ENCODE measurements at regions not wholly inside any gene's neighbourhood (a gene's known extent, or its start where the extent isn't known, plus 50 kb on each side); places are given as distances from the start of the nearest gene placed in this dataset.
"Not testable (repeated sequence)": the region's sequence is repeated elsewhere in the genome, so short reads cannot be mapped to it uniquely, and the experiment has no call there.

GRCh38 chr9:78680196-78680595 is 383.3 kb downstream of the PSAT1 start:
- H3K9me3 ChIP-seq (ENCODE audit: control insufficient read depth, insufficient read depth, low read length) = no peaks in the 10 kb centered on the region
- H3K27me3 ChIP-seq (ENCODE audit: control insufficient read depth, insufficient read depth, low read length) = no peaks in the 10 kb centered on the region
- H3K27ac ChIP-seq (ENCODE audit: low read depth, low read length) = no peak overlapping the region
- no peak overlapping the region for H3K4me3 ChIP-seq (ENCODE audit: low read depth, low read length)
- no peak overlapping the region for H3K9ac ChIP-seq (ENCODE audit: low read depth, low read length)
- H3K4me1 ChIP-seq (ENCODE audit: control insufficient read depth, insufficient read depth, low read length) = 0 out of 2 replicates have a peak, but pooled peaks cover 6% of the 10 kb centered on the region
- no peaks in the 10 kb centered on the region for H3K36me3 ChIP-seq (ENCODE audit: control insufficient read depth, insufficient read depth, low read length)

- Histone ChIP-seq H3K36me3 (ENCODE audit: control insufficient read depth, insufficient read depth, low read length) (no peaks in the 10 kb centered on the region), H3K9me3 (ENCODE audit: control insufficient read depth, insufficient read depth, low read length) (no peaks in the 10 kb centered on the region), H3K4me3 (ENCODE audit: low read depth, low read length) (no peak overlapping the region), H3K27me3 (ENCODE audit: control insufficient read depth, insufficient read depth, low read length) (no peaks in the 10 kb centered on the region), H3K27ac (ENCODE audit: low read depth, low read length) (no peak overlapping the region), H3K9ac (ENCODE audit: low read depth, low read length) (no peak overlapping the region), H3K4me1 (ENCODE audit: control insufficient read depth, insufficient read depth, low read length) (0 out of 2 replicates have a peak, but pooled peaks cover 6% of the 10 kb centered on the region)
These were observed 385.3 kb downstream of the PSAT1 start for GRCh38 chr9:78682216-78682615.

DNA sequence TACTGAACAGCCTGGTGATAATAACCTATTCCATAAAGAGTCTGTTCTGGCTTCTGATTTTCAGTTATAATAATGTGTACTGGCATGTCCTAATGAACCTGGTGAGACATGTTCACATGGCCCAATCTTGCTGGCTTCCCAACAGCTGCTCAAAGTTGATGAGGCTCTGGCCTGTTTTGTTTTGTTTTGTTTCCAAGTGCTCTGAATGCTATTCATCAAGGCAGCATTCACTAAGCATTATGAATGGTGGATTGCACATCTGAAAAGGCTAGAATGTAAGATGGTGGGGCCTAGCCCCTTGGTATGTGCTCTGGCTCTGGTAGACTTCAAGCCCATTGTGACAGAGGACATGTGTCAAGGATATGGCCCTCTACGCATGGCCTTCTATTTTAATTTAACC is 388.5 kb downstream of the PSAT1 start:
- Histone ChIP-seq H3K36me3 (ENCODE audit: control insufficient read depth, insufficient read depth, low read length) (no peaks in the 10 kb centered on the region), H3K27ac (ENCODE audit: low read depth, low read length) (no peak overlapping the region), H3K4me1 (ENCODE audit: control insufficient read depth, insufficient read depth, low read length) (no peaks in the 10 kb centered on the region), H3K4me3 (ENCODE audit: low read depth, low read length) (no peak overlapping the region), H3K27me3 (ENCODE audit: control insufficient read depth, insufficient read depth, low read length) (no peaks in the 10 kb centered on the region), H3K9me3 (ENCODE audit: control insufficient read depth, insufficient read depth, low read length) (no peaks in the 10 kb centered on the region), H3K9ac (ENCODE audit: low read depth, low read length) (no peak overlapping the region)

DNA sequence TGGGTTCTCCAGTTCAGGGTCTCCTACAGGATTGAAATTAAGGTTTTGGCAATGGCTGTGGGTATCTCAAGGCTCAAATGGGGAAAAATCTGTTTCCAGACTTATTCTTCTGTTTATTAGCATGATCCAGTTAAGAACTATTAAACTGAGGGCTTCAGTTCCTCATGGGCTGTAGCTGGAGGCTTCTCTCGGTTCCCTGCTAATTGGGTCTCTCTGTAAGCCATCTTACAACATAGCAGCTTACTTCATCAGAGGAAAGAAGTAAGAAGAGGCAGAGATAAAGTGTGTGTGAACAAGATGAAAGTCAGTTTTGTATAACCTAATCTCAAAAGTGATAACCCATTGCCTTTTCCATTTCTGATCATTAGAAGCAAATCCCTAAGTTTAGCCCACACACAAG is 391.9 kb downstream of the PSAT1 start:
- no peaks in the 10 kb centered on the region for H3K36me3 ChIP-seq (ENCODE audit: control insufficient read depth, insufficient read depth, low read length)
- no peak overlapping the region for H3K27ac ChIP-seq (ENCODE audit: low read depth, low read length)
- H3K9ac ChIP-seq (ENCODE audit: low read depth, low read length) = no peak overlapping the region
- H3K27me3 ChIP-seq (ENCODE audit: control insufficient read depth, insufficient read depth, low read length) = no peaks in the 10 kb centered on the region
- H3K4me1 ChIP-seq (ENCODE audit: control insufficient read depth, insufficient read depth, low read length) = no peaks in the 10 kb centered on the region
- no peaks in the 10 kb centered on the region for H3K9me3 ChIP-seq (ENCODE audit: control insufficient read depth, insufficient read depth, low read length)
- H3K4me3 ChIP-seq (ENCODE audit: low read depth, low read length) = no peak overlapping the region

- Histone ChIP-seq H3K27ac (ENCODE audit: low read depth, low read length) (no peak overlapping the region), H3K9me3 (ENCODE audit: control insufficient read depth, insufficient read depth, low read length) (no peaks in the 10 kb centered on the region), H3K4me1 (ENCODE audit: control insufficient read depth, insufficient read depth, low read length) (no peaks in the 10 kb centered on the region), H3K36me3 (ENCODE audit: control insufficient read depth, insufficient read depth, low read length) (no peaks in the 10 kb centered on the region), H3K9ac (ENCODE audit: low read depth, low read length) (no peak overlapping the region), H3K4me3 (ENCODE audit: low read depth, low read length) (no peak overlapping the region), H3K27me3 (ENCODE audit: control insufficient read depth, insufficient read depth, low read length) (no peaks in the 10 kb centered on the region)
These were observed 394.6 kb downstream of the PSAT1 start for GRCh38 chr9:78691542-78691941.

DNA sequence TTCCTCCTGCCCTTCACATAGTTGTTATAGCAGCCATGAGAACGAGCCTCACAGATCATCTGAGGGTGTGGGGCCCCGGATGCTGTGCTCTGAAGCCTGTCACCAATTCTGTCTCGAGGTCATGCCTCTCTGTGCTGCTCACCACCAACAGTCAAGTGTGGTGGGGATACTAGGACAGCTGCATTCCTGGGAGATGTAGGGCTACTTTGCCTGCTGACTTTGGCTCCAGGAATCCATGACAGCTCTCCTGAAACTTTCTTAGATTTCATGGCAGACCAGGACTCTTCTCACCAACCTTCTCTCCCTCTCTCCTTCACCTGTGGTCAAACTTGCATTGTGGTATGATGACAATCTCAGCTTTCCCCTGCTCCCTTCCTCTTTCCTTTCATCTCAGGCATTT is 395.9 kb downstream of the PSAT1 start:
- Histone ChIP-seq H3K36me3 (ENCODE audit: control insufficient read depth, insufficient read depth, low read length) (no peaks in the 10 kb centered on the region), H3K9me3 (ENCODE audit: control insufficient read depth, insufficient read depth, low read length) (no peaks in the 10 kb centered on the region), H3K27me3 (ENCODE audit: control insufficient read depth, insufficient read depth, low read length) (no peaks in the 10 kb centered on the region), H3K4me3 (ENCODE audit: low read depth, low read length) (no peak overlapping the region), H3K4me1 (ENCODE audit: control insufficient read depth, insufficient read depth, low read length) (no peaks in the 10 kb centered on the region), H3K27ac (ENCODE audit: low read depth, low read length) (no peak overlapping the region), H3K9ac (ENCODE audit: low read depth, low read length) (no peak overlapping the region)

DNA sequence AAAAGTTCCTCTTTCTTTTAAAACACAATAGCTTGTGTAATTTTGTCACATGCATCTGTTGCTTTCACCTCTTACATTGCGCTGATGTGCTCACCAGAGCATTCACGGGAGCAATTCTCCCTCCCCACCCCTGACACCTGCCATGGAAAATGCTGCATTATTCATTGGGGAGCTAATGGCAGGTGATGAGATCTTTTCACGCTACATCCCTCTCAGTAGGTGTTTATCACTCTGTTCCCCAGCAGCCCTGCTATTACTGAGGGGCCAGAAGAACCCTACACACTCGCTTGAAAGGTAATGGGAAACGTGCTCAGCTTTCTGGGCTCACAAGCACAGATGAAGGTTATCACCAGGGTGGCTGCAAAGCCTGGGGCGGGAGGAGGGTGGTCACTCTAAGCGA is 398.0 kb downstream of the PSAT1 start:
- Histone ChIP-seq H3K4me3 (ENCODE audit: low read depth, low read length) (no peak overlapping the region), H3K36me3 (ENCODE audit: control insufficient read depth, insufficient read depth, low read length) (no peaks in the 10 kb centered on the region), H3K27ac (ENCODE audit: low read depth, low read length) (no peak overlapping the region), H3K9ac (ENCODE audit: low read depth, low read length) (no peak overlapping the region), H3K4me1 (ENCODE audit: control insufficient read depth, insufficient read depth, low read length) (no peaks in the 10 kb centered on the region), H3K27me3 (ENCODE audit: control insufficient read depth, insufficient read depth, low read length) (no peaks in the 10 kb centered on the region), H3K9me3 (ENCODE audit: control insufficient read depth, insufficient read depth, low read length) (no peaks in the 10 kb centered on the region)

DNA sequence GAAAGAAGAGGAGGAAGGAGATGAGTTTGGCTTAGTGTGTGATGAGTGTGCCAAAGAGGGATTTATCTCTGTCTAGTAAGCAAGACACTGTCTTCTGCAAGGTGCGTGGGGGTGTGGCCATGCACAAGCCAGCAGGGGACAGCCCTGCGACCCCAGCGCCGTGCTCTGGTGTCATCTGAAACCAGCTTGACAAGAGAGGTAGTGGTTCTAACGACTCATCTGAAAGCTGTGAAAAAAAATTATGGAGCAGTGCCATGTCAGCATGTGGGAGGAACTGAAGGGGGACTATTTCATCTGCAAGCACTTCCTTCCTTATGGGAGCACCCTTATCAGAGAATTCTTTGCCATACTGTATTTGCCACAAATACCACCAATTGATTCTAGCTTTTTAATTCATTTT is 398.6 kb downstream of the PSAT1 start:
- H3K27me3 ChIP-seq (ENCODE audit: control insufficient read depth, insufficient read depth, low read length) = no peaks in the 10 kb centered on the region
- H3K4me1 ChIP-seq (ENCODE audit: control insufficient read depth, insufficient read depth, low read length) = no peaks in the 10 kb centered on the region
- no peaks in the 10 kb centered on the region for H3K9me3 ChIP-seq (ENCODE audit: control insufficient read depth, insufficient read depth, low read length)
- H3K27ac ChIP-seq (ENCODE audit: low read depth, low read length) = no peak overlapping the region
- H3K36me3 ChIP-seq (ENCODE audit: control insufficient read depth, insufficient read depth, low read length) = no peaks in the 10 kb centered on the region
- no peak overlapping the region for H3K9ac ChIP-seq (ENCODE audit: low read depth, low read length)
- H3K4me3 ChIP-seq (ENCODE audit: low read depth, low read length) = no peak overlapping the region

DNA sequence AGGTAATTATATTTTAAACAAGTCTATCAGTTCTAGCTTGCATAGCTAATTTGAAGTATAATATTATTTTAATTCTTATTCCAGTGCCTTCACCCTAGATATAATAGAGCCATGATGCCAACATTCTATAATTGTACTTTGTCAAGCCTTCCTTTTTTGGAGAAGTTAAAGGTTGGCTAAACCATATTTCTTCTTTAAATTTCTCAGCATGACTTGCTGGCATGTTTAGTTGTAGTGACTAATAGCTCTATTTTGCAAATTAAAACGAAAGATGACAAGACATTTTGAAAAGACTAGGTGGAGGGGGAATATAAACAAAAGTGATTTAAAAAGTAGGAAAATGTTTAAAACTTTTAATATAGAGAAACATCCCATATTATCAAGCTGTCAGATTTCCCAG is 400.7 kb downstream of the PSAT1 start:
- Histone ChIP-seq H3K27me3 (ENCODE audit: control insufficient read depth, insufficient read depth, low read length) (no peaks in the 10 kb centered on the region), H3K4me3 (ENCODE audit: low read depth, low read length) (no peak overlapping the region), H3K9me3 (ENCODE audit: control insufficient read depth, insufficient read depth, low read length) (no peaks in the 10 kb centered on the region), H3K9ac (ENCODE audit: low read depth, low read length) (no peak overlapping the region), H3K27ac (ENCODE audit: low read depth, low read length) (no peak overlapping the region), H3K36me3 (ENCODE audit: control insufficient read depth, insufficient read depth, low read length) (no peaks in the 10 kb centered on the region), H3K4me1 (ENCODE audit: control insufficient read depth, insufficient read depth, low read length) (no peaks in the 10 kb centered on the region)

GRCh38 chr9:78698371-78698770 is 401.4 kb downstream of the PSAT1 start:
- H3K9ac ChIP-seq (ENCODE audit: low read depth, low read length) = no peak overlapping the region
- no peak overlapping the region for H3K27ac ChIP-seq (ENCODE audit: low read depth, low read length)
- H3K27me3 ChIP-seq (ENCODE audit: control insufficient read depth, insufficient read depth, low read length) = no peaks in the 10 kb centered on the region
- H3K9me3 ChIP-seq (ENCODE audit: control insufficient read depth, insufficient read depth, low read length) = no peaks in the 10 kb centered on the region
- no peaks in the 10 kb centered on the region for H3K36me3 ChIP-seq (ENCODE audit: control insufficient read depth, insufficient read depth, low read length)
- H3K4me3 ChIP-seq (ENCODE audit: low read depth, low read length) = no peak overlapping the region
- no peaks in the 10 kb centered on the region for H3K4me1 ChIP-seq (ENCODE audit: control insufficient read depth, insufficient read depth, low read length)

- not testable (repeated sequence) for H3K27ac ChIP-seq (ENCODE audit: low read depth, low read length); H3K27me3 ChIP-seq (ENCODE audit: control insufficient read depth, insufficient read depth, low read length); H3K4me1 ChIP-seq (ENCODE audit: control insufficient read depth, insufficient read depth, low read length); H3K9ac ChIP-seq (ENCODE audit: low read depth, low read length); H3K4me3 ChIP-seq (ENCODE audit: low read depth, low read length); H3K36me3 ChIP-seq (ENCODE audit: control insufficient read depth, insufficient read depth, low read length); H3K9me3 ChIP-seq (ENCODE audit: control insufficient read depth, insufficient read depth, low read length)
These were observed 402.3 kb downstream of the PSAT1 start for GRCh38 chr9:78699217-78699616.

- not testable (repeated sequence) for H3K4me1 ChIP-seq (ENCODE audit: control insufficient read depth, insufficient read depth, low read length); H3K9ac ChIP-seq (ENCODE audit: low read depth, low read length); H3K27ac ChIP-seq (ENCODE audit: low read depth, low read length); H3K27me3 ChIP-seq (ENCODE audit: control insufficient read depth, insufficient read depth, low read length); H3K36me3 ChIP-seq (ENCODE audit: control insufficient read depth, insufficient read depth, low read length); H3K4me3 ChIP-seq (ENCODE audit: low read depth, low read length); H3K9me3 ChIP-seq (ENCODE audit: control insufficient read depth, insufficient read depth, low read length)
These were observed 407.2 kb downstream of the PSAT1 start for GRCh38 chr9:78704153-78704552.

Data from HUES48 (cell line).